Neural progenitor cell (in vitro differentiated cells): ENCODE measurements at regions not wholly inside any gene's neighbourhood (a gene's known extent, or its start where the extent isn't known, plus 50 kb on each side); places are given as distances from the start of the nearest gene placed in this dataset.
"Not testable (repeated sequence)": the region's sequence is repeated elsewhere in the genome, so short reads cannot be mapped to it uniquely, and the experiment has no call there.

Experiments
- CTCF ChIP-seq: fragments of 200-600 bp; sonication (generic); IDR thresholded peaks from 2 replicates; pipeline ENCODE4 v1.5.1; 2017; ENCODE audit warnings: antibody characterized with exemption, mild to moderate bottlenecking
- EZH2 ChIP-seq: fragments of 200-600 bp; sonication (generic); IDR thresholded peaks from 2 replicates; pipeline ENCODE4 v1.6.1; 2017; ENCODE audit warnings: antibody characterized with exemption, mild to moderate bottlenecking, moderate library complexity
- EZH2phosphoT487 ChIP-seq: fragments of 200-600 bp; sonication (generic); IDR thresholded peaks from 2 replicates; pipeline ENCODE4 v1.6.1; 2017; ENCODE audit warnings: antibody characterized with exemption

- TF ChIP-seq CTCF, EZH2, EZH2phosphoT487: not testable (repeated sequence)
Observed at GRCh38 chr7:66477822-66478397, 150.8 kb upstream of the KCTD7 start.
